ENCODE measurements at regions not wholly inside any gene's neighbourhood (a gene's known extent, or its start where the extent isn't known, plus 50 kb on each side); places are given as distances from the start of the nearest gene placed in this dataset.
"Not testable (repeated sequence)": the region's sequence is repeated elsewhere in the genome, so short reads cannot be mapped to it uniquely, and the experiment has no call there.

- no peak for DNase-seq
Observed at GRCh38 chr14:106346084-106346483, 819.7 kb downstream of the TMEM121 start.

- DNase-seq: no peak
Observed at GRCh38 chr14:106346534-106347290, 820.3 kb downstream of the TMEM121 start.

DNA sequence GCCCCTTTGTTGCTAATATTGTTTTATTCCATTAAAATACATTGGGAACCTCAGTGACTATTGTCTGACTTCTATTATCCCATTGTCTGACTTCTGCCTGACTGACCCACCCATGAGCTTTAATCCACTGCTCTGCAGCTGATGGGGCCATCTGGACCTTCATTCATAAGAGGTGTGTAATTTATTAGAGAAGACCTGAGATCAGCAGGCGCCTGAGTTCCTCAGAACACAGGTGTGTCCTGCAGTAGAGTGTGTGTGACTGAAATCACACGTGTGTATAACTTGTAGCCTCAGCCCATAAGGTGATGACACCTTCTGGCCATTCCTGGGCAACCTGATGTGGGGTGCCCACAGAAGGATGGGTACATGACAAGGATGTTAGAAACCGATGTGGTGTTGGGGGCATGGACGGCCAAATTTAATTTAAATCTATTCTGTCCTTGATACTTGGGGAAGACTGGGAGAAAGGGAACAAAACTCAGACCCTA, 821.0 kb downstream of the TMEM121 start:
- DNase-seq: no peak

DNA sequence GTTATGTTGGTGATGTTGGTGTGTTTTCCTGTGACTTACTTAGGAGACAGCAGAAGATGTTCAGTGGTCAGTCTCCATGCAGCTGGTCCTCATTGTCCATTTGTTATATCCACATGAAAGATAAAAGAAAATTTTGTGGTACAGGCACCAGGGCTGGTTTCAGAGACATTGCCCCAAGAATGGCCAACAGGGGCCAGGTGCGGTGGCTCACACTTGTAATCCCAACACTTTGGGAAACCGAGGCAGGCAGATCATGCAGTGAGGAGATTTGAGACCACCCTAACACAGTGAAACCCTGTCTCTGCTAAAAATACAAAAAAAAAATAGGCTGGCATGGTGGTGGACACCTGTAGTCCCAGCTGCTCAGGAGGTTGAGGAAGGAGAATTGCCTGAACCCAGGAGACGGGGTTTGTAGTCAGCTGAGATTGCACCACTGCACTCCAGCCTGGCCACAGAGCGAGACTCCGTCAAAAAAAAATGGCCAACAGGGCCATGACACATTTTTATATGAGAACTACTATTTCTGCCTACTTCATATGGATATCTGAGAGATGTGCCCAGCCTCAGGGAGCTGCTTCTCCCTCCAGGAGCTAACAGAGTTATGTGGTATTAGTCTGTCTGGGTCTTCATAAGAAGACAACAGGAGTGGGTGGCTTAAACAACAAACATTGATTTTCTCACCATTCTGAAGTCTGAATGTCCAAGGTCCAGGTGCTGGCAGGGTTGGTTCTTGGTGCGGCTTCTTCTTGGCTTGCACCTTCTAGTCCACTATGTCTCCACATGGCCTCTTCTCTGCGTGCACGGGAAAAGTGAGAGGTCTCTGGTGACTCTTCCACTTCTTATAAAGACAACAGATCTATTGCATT, 821.7 kb downstream of the TMEM121 start:
- DNase-seq: no peak

DNA sequence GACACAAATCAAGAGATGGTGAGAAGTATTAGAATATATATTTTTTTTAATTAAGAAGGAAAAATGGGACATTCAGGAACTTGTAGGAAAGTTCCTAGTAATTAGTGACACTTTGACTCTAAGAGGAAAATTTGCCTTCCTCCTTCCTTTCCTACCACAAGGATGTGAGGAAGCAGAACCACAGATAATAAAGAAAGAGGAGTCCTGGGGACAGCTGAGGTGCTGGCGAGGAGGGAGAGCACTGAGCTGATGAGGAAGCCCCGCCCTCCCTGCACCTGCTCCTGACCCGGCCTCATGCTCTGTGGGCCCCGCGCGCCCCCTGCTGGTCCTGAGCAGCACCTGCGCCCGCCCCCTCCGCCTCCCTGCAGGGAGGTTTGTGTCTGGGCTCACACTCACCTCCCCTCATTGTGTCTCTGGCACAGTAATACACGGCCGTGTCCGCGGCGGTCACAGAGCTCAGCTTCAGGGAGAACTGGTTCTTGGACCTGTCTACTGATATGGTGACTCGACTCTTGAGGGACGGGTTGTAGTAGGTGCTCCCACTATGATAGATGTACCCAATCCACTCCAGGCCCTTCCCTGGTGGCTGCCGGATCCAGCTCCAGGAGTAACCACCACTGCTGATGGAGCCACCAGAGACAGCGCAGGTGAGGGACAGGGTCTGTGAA, 822.6 kb downstream of the TMEM121 start:
- not testable (repeated sequence) for DNase-seq

DNA sequence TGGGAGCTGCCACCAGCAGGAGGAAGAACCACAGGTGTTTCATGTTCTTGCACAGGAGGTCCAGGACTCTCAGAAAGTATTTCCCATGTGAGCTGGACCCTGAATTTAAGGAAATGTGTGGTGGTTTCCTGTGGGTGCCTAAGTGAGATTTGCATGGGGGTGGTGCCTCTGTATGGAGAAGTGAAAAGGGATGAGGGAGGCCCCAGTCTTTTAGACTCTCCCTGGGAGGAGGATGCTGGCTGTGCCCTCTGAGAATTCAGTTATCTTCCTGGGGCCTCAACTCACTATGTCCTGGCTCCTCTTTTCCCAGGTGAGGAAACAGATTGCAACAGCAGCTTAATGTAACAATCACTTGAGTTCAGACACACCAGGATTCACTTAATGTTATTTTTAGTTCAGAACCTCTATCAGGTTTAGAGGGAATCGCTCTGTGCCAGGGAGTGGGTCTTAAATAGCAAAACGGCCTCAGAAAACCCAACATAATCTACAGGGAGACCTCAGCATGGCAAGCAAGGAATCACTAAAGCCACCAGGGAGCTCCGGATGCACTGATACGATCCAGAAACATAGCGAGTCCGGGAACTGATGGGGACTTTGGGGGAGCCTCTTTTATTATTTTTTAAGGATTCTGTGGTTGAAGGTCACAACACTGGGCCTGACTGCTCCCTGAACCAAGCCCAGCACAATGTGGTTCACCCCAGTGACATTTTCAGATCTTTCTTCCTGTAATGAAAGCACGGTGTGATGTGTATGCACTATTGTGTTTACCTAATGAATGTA, 823.5 kb downstream of the TMEM121 start:
- DNase-seq: not testable (repeated sequence)

GRCh38 chr14:106355007-106355791, 828.8 kb downstream of the TMEM121 start:
- not testable (repeated sequence) for DNase-seq

DNA sequence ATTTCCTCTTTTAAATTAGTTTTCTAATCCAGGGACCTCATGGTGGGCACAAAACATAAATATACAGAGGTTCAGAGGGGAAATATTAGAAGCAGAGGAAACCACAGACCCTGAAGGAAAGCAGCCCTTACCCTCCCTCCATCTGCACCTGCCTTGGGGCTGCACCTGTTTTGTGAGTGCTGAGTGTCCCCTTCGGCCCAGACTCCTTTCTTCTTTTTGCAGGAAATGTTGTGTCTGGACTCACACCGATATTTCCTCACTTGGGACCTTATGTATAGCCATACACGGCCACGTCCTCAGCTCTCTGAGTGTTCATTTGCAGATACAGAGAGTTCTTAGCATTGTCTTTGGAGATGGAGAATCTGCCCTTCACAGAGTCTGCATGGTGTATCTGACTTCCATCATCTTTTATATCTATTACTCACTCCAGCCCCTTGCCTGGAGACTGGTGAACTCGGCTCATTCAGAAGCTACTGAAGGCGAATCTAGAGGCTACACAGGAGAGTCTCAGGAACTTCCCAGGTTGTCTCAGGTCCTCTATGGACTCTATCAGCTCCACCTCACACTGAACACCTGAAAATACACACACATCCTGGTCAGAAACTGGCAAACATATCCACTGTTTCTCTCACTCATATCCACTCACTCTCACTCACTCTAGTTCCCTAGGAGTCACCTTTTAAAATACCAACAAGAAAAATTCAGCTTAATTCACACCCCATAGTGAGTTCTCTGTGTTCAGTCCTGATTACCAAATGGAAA, 829.7 kb downstream of the TMEM121 start:
- DNase-seq: not testable (repeated sequence)

GRCh38 chr14:106356643-106356930, 830.2 kb downstream of the TMEM121 start:
- not testable (repeated sequence) for DNase-seq

DNA sequence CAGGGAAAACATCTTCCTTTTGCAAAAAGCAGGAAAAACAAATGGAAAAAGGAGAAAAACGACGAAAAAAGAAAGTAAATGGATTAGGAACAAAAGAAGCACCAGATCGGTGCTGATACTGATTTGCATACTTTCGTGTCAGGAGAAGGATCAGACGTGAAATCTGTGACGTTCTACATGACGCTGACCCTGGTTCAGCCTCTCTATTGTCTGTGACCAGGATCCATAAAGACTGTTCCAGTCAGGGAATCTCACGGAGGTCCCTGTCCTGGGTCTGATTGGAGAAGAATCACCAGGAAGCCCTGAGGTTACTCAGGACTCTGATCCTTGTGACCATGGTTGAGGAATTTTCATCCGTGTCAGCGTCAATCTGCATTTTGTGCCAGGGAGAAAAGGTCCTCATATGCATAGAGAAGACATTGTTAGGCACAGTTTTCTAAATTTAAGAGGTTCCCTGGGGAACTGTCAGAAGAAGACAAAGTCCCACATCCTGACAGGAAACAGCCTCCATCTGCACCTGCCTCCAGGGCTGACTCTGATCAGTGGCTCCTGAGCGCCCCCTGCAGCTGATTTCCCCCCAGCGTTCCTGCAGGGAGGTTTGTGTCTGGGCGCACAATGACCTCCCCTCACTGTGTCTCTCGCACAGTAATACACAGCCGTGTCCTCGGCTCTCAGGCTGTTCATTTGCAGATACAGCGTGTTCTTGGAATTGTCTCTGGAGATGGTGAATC, 832.9 kb downstream of the TMEM121 start:
- DNase-seq: not testable (repeated sequence)

DNA sequence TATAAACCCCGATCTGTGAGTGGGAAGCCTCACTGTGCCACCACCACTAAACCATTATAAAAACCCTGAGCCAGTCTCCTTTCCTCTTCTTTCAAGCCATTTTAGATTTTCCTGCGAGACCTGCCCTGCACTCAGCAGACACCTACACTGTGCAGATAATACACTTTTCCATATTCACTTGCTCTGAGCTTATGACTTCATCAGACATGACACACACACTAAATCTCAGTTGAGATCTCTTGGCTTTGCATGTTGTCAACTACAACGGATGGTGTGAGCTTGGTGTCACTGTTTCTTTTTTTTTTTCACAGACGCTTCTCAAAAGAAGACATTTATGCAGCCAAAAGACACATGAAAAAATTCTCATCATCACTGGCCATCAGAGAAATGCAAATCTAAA, 839.0 kb downstream of the TMEM121 start:
- not testable (repeated sequence) for DNase-seq

DNA sequence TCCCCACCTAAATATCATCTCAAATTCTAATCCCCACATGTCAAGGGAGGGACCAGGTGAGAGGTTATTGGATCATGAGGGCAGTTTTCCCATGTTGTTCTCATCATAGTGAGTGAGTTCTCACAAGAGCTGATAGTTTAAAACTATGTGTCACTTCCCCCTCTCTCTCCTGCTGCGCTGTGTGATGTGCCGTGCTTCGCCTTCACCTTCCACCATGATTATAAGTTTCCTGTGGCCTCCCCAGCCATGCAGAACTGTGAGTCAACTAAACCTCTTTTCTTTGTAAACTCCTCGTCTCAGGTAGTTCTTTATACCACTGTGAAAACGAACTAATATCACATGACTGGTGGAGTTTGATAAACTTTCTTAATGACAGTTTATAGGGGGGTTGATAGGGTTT, 839.5 kb downstream of the TMEM121 start:
- DNase-seq: not testable (repeated sequence)

DNA sequence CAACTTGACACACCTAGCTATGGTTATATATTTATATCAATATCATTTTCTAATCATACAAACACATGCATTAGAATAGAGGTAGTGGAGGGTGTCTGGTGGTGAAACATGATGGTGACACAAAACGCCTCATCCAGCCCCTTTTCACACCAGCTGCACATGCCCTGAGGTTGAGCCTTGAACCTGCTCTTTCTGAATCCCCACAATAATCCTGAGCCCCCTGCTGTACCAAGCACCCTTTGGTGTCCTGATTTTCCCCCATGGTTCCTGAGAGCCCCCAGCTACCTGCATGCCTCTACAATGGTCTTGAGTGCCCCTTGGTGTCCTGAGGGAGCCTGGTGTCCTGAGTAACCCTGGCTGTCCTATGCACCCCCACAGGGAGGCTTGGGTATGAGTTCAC, 840.6 kb downstream of the TMEM121 start:
- not testable (repeated sequence) for DNase-seq

GRCh38 chr14:106369456-106369855, 843.1 kb downstream of the TMEM121 start:
- DNase-seq: not testable (repeated sequence)

DNA sequence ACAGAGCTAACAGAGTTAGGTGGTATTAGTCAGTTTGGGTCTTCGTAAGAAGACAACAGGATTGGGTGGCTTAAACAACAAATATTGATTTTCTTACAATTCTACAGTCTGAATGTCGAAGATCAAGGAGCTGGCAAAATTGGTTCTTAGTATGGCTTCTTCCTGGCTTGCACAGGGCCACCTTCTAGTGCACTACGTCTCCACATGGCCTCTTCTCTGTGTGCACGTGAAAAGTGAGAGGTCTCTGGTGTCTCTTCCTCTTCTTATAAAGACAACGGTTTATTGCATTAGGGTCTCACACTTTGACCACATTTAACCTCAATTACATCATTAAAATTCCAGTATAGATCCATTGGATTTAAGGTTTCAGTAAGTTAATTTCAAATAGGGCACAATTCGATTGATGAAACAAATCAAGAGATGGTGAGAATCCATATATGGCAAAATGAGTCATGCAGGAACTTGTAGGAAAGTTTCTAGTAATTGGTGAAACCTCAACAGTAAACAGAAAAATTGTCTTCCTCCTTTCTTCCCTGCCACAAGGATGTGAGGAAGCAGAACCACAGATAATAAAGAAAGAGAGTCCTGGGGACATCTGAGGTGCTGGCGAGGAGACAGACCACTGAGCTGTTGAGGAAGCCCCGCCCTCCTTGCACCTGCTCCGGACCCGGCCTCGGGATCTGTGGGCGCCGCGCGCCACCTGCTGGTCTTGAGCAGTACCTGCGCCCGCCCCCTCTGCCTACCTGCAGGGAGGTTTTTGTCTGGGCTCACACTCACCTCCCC, 846.7 kb downstream of the TMEM121 start:
- peak; percentile 32 to 66 for DNase-seq

GRCh38 chr14:106373653-106374110, 847.3 kb downstream of the TMEM121 start:
- not testable (repeated sequence) for DNase-seq

DNA sequence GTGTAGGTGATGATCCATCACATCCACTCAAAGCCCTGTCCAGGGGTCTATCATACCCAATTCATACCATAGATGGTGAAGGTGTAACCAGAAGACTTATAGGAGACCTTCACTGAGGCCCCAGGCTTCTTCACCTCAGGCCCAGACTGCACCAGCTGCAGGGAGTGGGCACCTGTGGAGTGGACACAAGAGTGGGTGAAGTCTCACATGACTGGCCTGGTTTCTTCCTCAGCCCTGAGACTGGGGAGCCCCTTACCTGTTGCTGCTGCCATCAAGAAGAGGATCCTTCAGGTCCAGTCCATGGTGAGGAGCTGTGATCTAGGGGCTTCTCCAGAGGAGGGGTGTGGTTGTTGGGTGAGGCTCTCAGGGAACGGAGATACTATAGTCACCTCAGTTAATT, 851.0 kb downstream of the TMEM121 start:
- no peak for DNase-seq

DNA sequence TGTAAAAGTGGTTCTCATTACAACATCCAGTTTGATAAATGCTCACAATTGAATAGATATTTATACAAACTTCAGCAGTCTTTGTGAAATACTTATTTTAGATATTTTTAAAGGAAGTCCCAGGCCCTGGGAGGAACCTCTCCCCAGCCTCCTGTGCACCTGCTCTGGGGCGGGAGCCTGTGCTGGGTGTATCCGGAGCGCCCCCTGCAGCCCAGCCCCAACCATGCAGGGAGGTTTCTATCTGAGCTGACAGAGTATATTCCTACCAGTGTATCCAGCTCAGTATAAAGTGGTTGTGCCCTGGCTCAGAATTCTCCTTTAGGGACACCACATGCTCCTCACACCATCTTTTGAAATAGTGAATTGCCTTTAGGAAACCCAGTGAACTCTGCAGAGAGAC, 851.8 kb downstream of the TMEM121 start:
- DNase-seq: no peak

DNA sequence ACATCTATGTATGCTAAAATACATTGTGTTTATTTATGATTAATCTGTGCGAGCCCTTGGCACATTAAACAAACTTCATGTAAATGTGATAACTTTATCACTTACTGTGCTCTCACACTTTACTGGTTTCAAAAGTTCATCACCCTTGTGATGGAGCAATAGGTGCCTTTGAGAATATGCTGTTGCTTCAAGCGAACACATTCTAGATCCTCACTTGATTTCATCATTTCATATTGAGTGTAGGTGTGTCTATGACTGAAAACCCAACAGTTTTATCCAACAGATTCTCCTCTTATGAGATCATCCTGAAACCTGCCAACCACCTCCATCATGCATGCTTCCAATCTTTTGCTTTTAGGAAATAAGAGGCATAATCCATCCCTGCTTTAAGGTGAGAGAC, 854.4 kb downstream of the TMEM121 start:
- DNase-seq: no peak

Measured in NCI-H1930 (cell line).